OCI-LY7 (cell line): ENCODE measurements at regions not wholly inside any gene's neighbourhood (a gene's known extent, or its start where the extent isn't known, plus 50 kb on each side); places are given as distances from the start of the nearest gene placed in this dataset.

Experiments used
- BruUV-seq: library from RNA; stranded (reverse); fragments of 400-500 nt; replicated peaks from 2 replicates; lab custom pipeline; 2021; lab: Mats Ljungman, UMichigan
- CTCF ChIA-PET: fragments of 300-600 bp; sonication (Branson Sonifier 250); formaldehyde crosslinking; loops from one replicate; lab custom pipeline; 2022; ENCODE audit warnings: antibody characterized with exemption; ENCODE audit not compliant: unreplicated experiment; lab: Charles Lee
- POLR2A ChIA-PET: fragments of 300-600 bp; sonication (Branson Sonifier 250); formaldehyde crosslinking; loops from one replicate; lab custom pipeline; 2022; ENCODE audit warnings: antibody characterized with exemption; lab: Charles Lee
- DNase-seq: peaks from one replicate; pipeline ENCODE4 v3.0.0-alpha.2; 2015; ENCODE audit warnings: low spot score
- H2AFZ ChIP-seq: fragments of 200-600 bp; sonication (generic), shearing (Covaris generic); 2 replicates; pipeline ENCODE4 v1.6.1; 2014; ENCODE audit warnings: mild to moderate bottlenecking, antibody characterized with exemption, low read length, moderate library complexity
- H3K27ac ChIP-seq: fragments of 200-600 bp; sonication (generic); 2 replicates; pipeline ENCODE4 v1.5.1; 2014; ENCODE audit warnings: mixed run types, low read depth, mild to moderate bottlenecking, moderate library complexity, low read length, inconsistent platforms; ENCODE audit not compliant: poor library complexity, severe bottlenecking
- H3K36me3 ChIP-seq: fragments of 200-600 bp; sonication (generic); 2 replicates; pipeline ENCODE4 v1.6.1; 2014; ENCODE audit warnings: mild to moderate bottlenecking, antibody characterized with exemption, low read length, moderate library complexity, mixed read lengths; ENCODE audit not compliant: insufficient read depth
- H3K4me1 ChIP-seq: fragments of 200-600 bp; sonication (generic); 2 replicates; pipeline ENCODE4 v1.5.1; 2014; ENCODE audit warnings: mild to moderate bottlenecking, low read length; ENCODE audit not compliant: insufficient read depth, poor library complexity, severe bottlenecking
- H3K4me2 ChIP-seq: fragments of 200-600 bp; sonication (generic); 2 replicates; pipeline ENCODE4 v1.6.1; 2014; ENCODE audit warnings: mild to moderate bottlenecking, low read length
- H3K4me3 ChIP-seq: fragments of 200-600 bp; sonication (generic); 2 replicates; pipeline ENCODE4 v1.5.1; 2014; ENCODE audit warnings: mild to moderate bottlenecking, low read depth, low read length; ENCODE audit not compliant: poor library complexity, severe bottlenecking
- H3K79me2 ChIP-seq: fragments of 200-600 bp; sonication (generic); 2 replicates; pipeline ENCODE4 v1.6.1; 2016; ENCODE audit warnings: low read depth, mild to moderate bottlenecking, low read length, moderate library complexity, mixed read lengths; ENCODE audit not compliant: insufficient read depth
- H3K9me2 ChIP-seq: fragments of 200-600 bp; sonication (generic); 2 replicates; pipeline ENCODE4 v1.6.1; 2016; ENCODE audit warnings: mild to moderate bottlenecking, low read length, mixed read lengths; ENCODE audit not compliant: insufficient read depth
- H3K9me3 ChIP-seq: fragments of 200-600 bp; sonication (generic); 2 replicates; pipeline ENCODE4 v1.6.1; 2014; ENCODE audit warnings: mild to moderate bottlenecking, mixed run types, low read length, mixed read lengths
- H4K20me1 ChIP-seq: fragments of 200-600 bp; sonication (generic); 2 replicates; pipeline ENCODE4 v1.6.1; 2014; ENCODE audit warnings: mild to moderate bottlenecking, antibody characterized with exemption, low read length, moderate library complexity, mixed read lengths; ENCODE audit not compliant: insufficient read depth
- CTCF ChIP-seq: fragments of 200-600 bp; sonication (generic); conservative IDR thresholded peaks from 2 replicates; pipeline ENCODE4 v1.5.1; 2014; ENCODE audit warnings: mild to moderate bottlenecking, antibody characterized with exemption, low read length, moderate library complexity, mixed read lengths
- EZH2phosphoT487 ChIP-seq: fragments of 200-600 bp; sonication (generic); IDR thresholded peaks from 2 replicates; pipeline ENCODE4 v1.6.1; 2018; ENCODE audit warnings: low read depth, borderline replicate concordance, mild to moderate bottlenecking, mixed run types, antibody characterized with exemption, low read length, moderate library complexity, mixed read lengths
- intact Hi-C: fragments of 100-400 bp; cut with micrococcal nuclease; formaldehyde crosslinking; loops from one replicate; pipeline ENCODE4 v1.10.0; 2022; ENCODE audit not compliant: unreplicated experiment

GRCh38 chr1:114274621-114275317, 121.1 kb upstream of the SYT6 start:
- no peaks in the 10 kb centered on the region for H3K4me1 ChIP-seq
- ChIA-PET POLR2A (no interaction called here), CTCF (no interaction called here)
- intact Hi-C loops: no loop called here
- H3K79me2 ChIP-seq: no peaks in the 10 kb centered on the region
- BruUV-seq: no TSS peak
- H2AFZ ChIP-seq: no peak overlapping the region
- H3K9me3 ChIP-seq: no peaks in the 10 kb centered on the region
- no peak for DNase-seq
- H3K36me3 ChIP-seq: no peaks in the 10 kb centered on the region
- H3K4me2 ChIP-seq: no peak overlapping the region
- no peaks in the 10 kb centered on the region for H4K20me1 ChIP-seq
- TF ChIP-seq CTCF: no peak
- no peak for TF ChIP-seq EZH2phosphoT487
- no peak overlapping the region for H3K4me3 ChIP-seq
- H3K27ac ChIP-seq: no peak overlapping the region
- no peaks in the 10 kb centered on the region for H3K9me2 ChIP-seq

DNA sequence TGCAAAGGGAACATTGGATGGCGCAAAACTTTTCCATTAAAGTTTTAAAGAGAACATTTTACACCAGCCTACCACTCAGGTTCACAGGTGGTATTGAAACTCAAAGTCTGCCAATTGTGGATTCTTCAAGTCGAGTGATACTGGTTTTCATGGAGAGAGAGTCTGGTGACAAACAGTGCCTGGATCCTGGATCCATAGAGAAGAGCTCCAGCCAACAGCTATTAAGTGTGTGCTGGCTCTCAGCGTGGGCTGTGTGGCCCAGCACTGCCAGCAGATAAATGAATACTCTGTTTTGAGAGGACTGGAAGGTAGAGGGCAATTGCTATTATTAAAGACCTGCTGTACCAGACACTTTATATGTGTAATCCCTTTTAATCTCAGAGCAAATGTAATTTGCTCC, 118.9 kb upstream of the SYT6 start:
- TF ChIP-seq EZH2phosphoT487 (no peak), CTCF (no peak)
- H2AFZ ChIP-seq: no peak overlapping the region
- no peaks in the 10 kb centered on the region for H3K4me1 ChIP-seq
- H4K20me1 ChIP-seq: no peaks in the 10 kb centered on the region
- no peak overlapping the region for H3K4me3 ChIP-seq
- intact Hi-C loops: no loop called here
- no TSS peak for BruUV-seq
- ChIA-PET CTCF (no interaction called here), POLR2A (interaction anchor here (1.1 to 1.4 kb wide), 2 partner anchors 10 to 13 kb away, joined by 3 to 5 read pairs; no protein-coding TSS in a partner anchor)
- H3K36me3 ChIP-seq: no peaks in the 10 kb centered on the region
- no peak for DNase-seq
- H3K9me2 ChIP-seq: no peaks in the 10 kb centered on the region
- H3K79me2 ChIP-seq: no peaks in the 10 kb centered on the region
- no peak overlapping the region for H3K4me2 ChIP-seq
- no peaks in the 10 kb centered on the region for H3K9me3 ChIP-seq
- H3K27ac ChIP-seq: no peak overlapping the region

GRCh38 chr1:114270718-114271117, 117.0 kb upstream of the SYT6 start:
- no peak overlapping the region for H3K27ac ChIP-seq
- BruUV-seq: no TSS peak
- TF ChIP-seq CTCF (no peak), EZH2phosphoT487 (no peak)
- H3K9me3 ChIP-seq: no peaks in the 10 kb centered on the region
- H2AFZ ChIP-seq: no peak overlapping the region
- H3K4me2 ChIP-seq: no peak overlapping the region
- POLR2A ChIA-PET: interaction anchor here (1.3 kb wide), 1 partner anchor 72 kb away, joined by 3 read pairs; no protein-coding TSS in a partner anchor
- no peaks in the 10 kb centered on the region for H3K36me3 ChIP-seq
- no peaks in the 10 kb centered on the region for H3K9me2 ChIP-seq
- no peaks in the 10 kb centered on the region for H3K79me2 ChIP-seq
- DNase-seq: no peak
- H3K4me3 ChIP-seq: no peak overlapping the region
- H3K4me1 ChIP-seq: no peaks in the 10 kb centered on the region
- intact Hi-C loops: no loop called here
- H4K20me1 ChIP-seq: no peaks in the 10 kb centered on the region
- CTCF ChIA-PET: no interaction called here
